PC-9 (cell line): ENCODE measurements at regions not wholly inside any gene's neighbourhood (a gene's known extent, or its start where the extent isn't known, plus 50 kb on each side); places are given as distances from the start of the nearest gene placed in this dataset.
A peak's percentile ranks its signal among the peaks of the same experiment; 100 is the strongest.

Experiments
- BruUV-seq: library from RNA; stranded (reverse); fragments of 400-500 nt; replicated peaks from 2 replicates; lab custom pipeline; 2021; lab: Mats Ljungman, UMichigan
- CTCF ChIA-PET: fragments of 300-600 bp; sonication (Branson Sonifier 250); formaldehyde crosslinking; loops from one replicate; lab custom pipeline; 2022; ENCODE audit warnings: antibody characterized with exemption; lab: Charles Lee
- POLR2A ChIA-PET: fragments of 300-600 bp; sonication (Branson Sonifier 250); formaldehyde crosslinking; loops from one replicate; lab custom pipeline; 2022; ENCODE audit warnings: antibody characterized with exemption; ENCODE audit not compliant: unreplicated experiment; lab: Charles Lee
- DNase-seq, 2 experiments: peaks; one replicate each; pipeline versions ENCODE4 v3.0.0 to v3.0.0-alpha.2; 2015 to 2022; ENCODE audit warnings: mixed read lengths in 1 of 2
- H2AFZ ChIP-seq: fragments of 200-600 bp; sonication (generic); 2 replicates; pipeline ENCODE4 v1.8.1; 2017; ENCODE audit warnings: antibody characterized with exemption
- H3F3A ChIP-seq: fragments of 200-600 bp; sonication (generic); 2 replicates; pipeline ENCODE4 v1.8.1; 2017; ENCODE audit warnings: antibody characterized with exemption, mild to moderate bottlenecking, low read depth; ENCODE audit not compliant: insufficient read depth
- H3K27ac ChIP-seq: fragments of 200-600 bp; sonication (generic); 2 replicates; pipeline ENCODE4 v1.6.1; 2016; ENCODE audit warnings: mixed run types
- H3K27me3 ChIP-seq: fragments of 200-600 bp; sonication (generic); 2 replicates; pipeline ENCODE4 v1.6.1; 2016; ENCODE audit warnings: low read depth, mixed run types; ENCODE audit not compliant: insufficient read depth
- H3K36me3 ChIP-seq: fragments of 200-600 bp; sonication (generic); 2 replicates; pipeline ENCODE4 v1.6.1; 2016; ENCODE audit warnings: low read depth, mixed run types
- H3K4me1 ChIP-seq: fragments of 200-600 bp; sonication (generic); replicated peaks from 2 replicates; pipeline ENCODE4 v1.6.1; 2016; ENCODE audit warnings: mixed run types; ENCODE audit not compliant: insufficient read depth
- H3K4me2 ChIP-seq: fragments of 200-600 bp; sonication (generic); 2 replicates; pipeline ENCODE4 v1.6.1; 2017; ENCODE audit warnings: mixed run types
- H3K4me3 ChIP-seq: fragments of 200-600 bp; sonication (generic); 2 replicates; pipeline ENCODE4 v1.6.1; 2016; ENCODE audit warnings: mixed run types
- H3K79me2 ChIP-seq: fragments of 200-600 bp; sonication (generic); 2 replicates; pipeline ENCODE4 v1.6.1; 2017; ENCODE audit warnings: low read depth, mixed run types
- H3K9me2 ChIP-seq: fragments of 200-600 bp; sonication (generic); 2 replicates; pipeline ENCODE4 v1.8.1; 2017; ENCODE audit warnings: mild to moderate bottlenecking; ENCODE audit not compliant: insufficient read depth
- H3K9me3 ChIP-seq: fragments of 200-600 bp; sonication (generic); 2 replicates; pipeline ENCODE4 v1.8.1; 2016; ENCODE audit warnings: low read depth; ENCODE audit not compliant: insufficient read depth
- H4K20me1 ChIP-seq: fragments of 200-600 bp; sonication (generic); 2 replicates; pipeline ENCODE4 v1.8.1; 2017; ENCODE audit not compliant: insufficient read depth
- CTCF ChIP-seq: fragments of 200-600 bp; sonication (generic); conservative IDR thresholded peaks from 2 replicates; pipeline ENCODE4 v1.6.1; 2017; ENCODE audit warnings: mixed run types, antibody characterized with exemption, mild to moderate bottlenecking, moderate library complexity
- EZH2 ChIP-seq: fragments of 200-600 bp; sonication (generic); IDR thresholded peaks from 2 replicates; pipeline ENCODE4 v1.8.0; 2017; ENCODE audit warnings: antibody characterized with exemption, low read depth
- intact Hi-C: fragments of 100-400 bp; cut with micrococcal nuclease; formaldehyde crosslinking; loops from one replicate; pipeline ENCODE4 v1.10.0; 2022; ENCODE audit not compliant: unreplicated experiment

GRCh38 chr3:44047796-44048195, 193.9 kb upstream of the TOPAZ1 start:
- Histone ChIP-seq H3K4me1 (peaks cover 48% of the 10 kb centered on the region), H3K4me2 (peak overlapping the region; percentile 65), H2AFZ (no peak overlapping the region), H3K9me2 (no peaks in the 10 kb centered on the region), H4K20me1 (no peaks in the 10 kb centered on the region), H3K27ac (peak overlapping the region; percentile 67), H3K36me3 (0 out of 2 replicates have a peak, but pooled peaks cover under 1% of the 10 kb centered on the region), H3K4me3 (no peak overlapping the region; the same call in 1 of the 2 replicates), H3F3A (peaks cover 38% of the 10 kb centered on the region), H3K9me3 (no peaks in the 10 kb centered on the region), H3K79me2 (peaks cover 45% of the 10 kb centered on the region), H3K27me3 (no peaks in the 10 kb centered on the region)
- ChIA-PET CTCF (no interaction called here), POLR2A (interaction anchor here (0.6 kb wide), 1 partner anchor 426 kb away, joined by 7 read pairs; the partner anchor contains the start of gene ANO10)
- BruUV-seq = no TSS peak
- intact Hi-C loops = loop anchor here (2.0 kb wide), 3 partner anchors 47 to 177 kb away; no protein-coding TSS in a partner anchor
- TF ChIP-seq CTCF = no peak
- TF ChIP-seq EZH2 = no peak
- DNase-seq = peak in 1 of 2 experiments; percentile 54

- Histone ChIP-seq H3K4me1 (peaks cover 48% of the 10 kb centered on the region), H2AFZ (no peak overlapping the region), H3K79me2 (peaks cover 43% of the 10 kb centered on the region), H3K4me3 (no peak overlapping the region; the same call in 1 of the 2 replicates), H3K4me2 (peak overlapping the region; percentile 65), H3K9me3 (no peaks in the 10 kb centered on the region), H3K9me2 (no peaks in the 10 kb centered on the region), H4K20me1 (no peaks in the 10 kb centered on the region), H3K27ac (peak overlapping the region; percentile 67), H3K27me3 (no peaks in the 10 kb centered on the region), H3K36me3 (no peaks in the 10 kb centered on the region), H3F3A (peaks cover 38% of the 10 kb centered on the region)
- no TSS peak for BruUV-seq
- intact Hi-C loops = loop anchor here (2.0 kb wide), 3 partner anchors 48 to 178 kb away; no protein-coding TSS in a partner anchor
- ChIA-PET CTCF (no interaction called here), POLR2A (interaction anchor here (0.6 to 0.7 kb wide), 2 partner anchors 427 to 1044 kb away, joined by 6 to 7 read pairs; partner anchors contain the start of gene ANO10)
- peak; percentile 61 to 91 for DNase-seq
- TF ChIP-seq CTCF (no peak), EZH2 (no peak)
Measured at GRCh38 chr3:44048196-44048924, 193.3 kb upstream of the TOPAZ1 start.

GRCh38 chr3:44048949-44049348, 192.7 kb upstream of the TOPAZ1 start:
- intact Hi-C loops = loop anchor here (2.0 kb wide), 3 partner anchors 48 to 178 kb away; no protein-coding TSS in a partner anchor
- H3K4me1 ChIP-seq = peaks cover 48% of the 10 kb centered on the region
- no TSS peak for BruUV-seq
- no peaks in the 10 kb centered on the region for H3K9me2 ChIP-seq
- H3K4me2 ChIP-seq = peak overlapping the region; percentile 65
- H3K36me3 ChIP-seq = no peaks in the 10 kb centered on the region
- H4K20me1 ChIP-seq = no peaks in the 10 kb centered on the region
- peak overlapping the region; percentile 67 for H3K27ac ChIP-seq
- peaks cover 43% of the 10 kb centered on the region for H3K79me2 ChIP-seq
- DNase-seq = no peak
- no peaks in the 10 kb centered on the region for H3K27me3 ChIP-seq
- no peak overlapping the region for H2AFZ ChIP-seq
- POLR2A ChIA-PET = interaction anchor here (0.7 kb wide), 1 partner anchor 1044 kb away, joined by 6 read pairs; no protein-coding TSS in a partner anchor
- peaks cover 38% of the 10 kb centered on the region for H3F3A ChIP-seq
- no peak overlapping the region for H3K4me3 ChIP-seq
- no peaks in the 10 kb centered on the region for H3K9me3 ChIP-seq
- CTCF ChIA-PET = no interaction called here
- TF ChIP-seq EZH2 (no peak), CTCF (no peak)
